Panc1 (cell line): ENCODE measurements at regions not wholly inside any gene's neighbourhood (a gene's known extent, or its start where the extent isn't known, plus 50 kb on each side); places are given as distances from the start of the nearest gene placed in this dataset.
A peak's percentile ranks its signal among the peaks of the same experiment; 100 is the strongest.

ENCODE experiments used
- ATAC-seq: fragments of 200-7000 bp; cut with Tn5 transposase; 2 replicates; pipeline ENCODE4 v1.9.1; 2020; ENCODE audit warnings: mild to moderate bottlenecking, moderate library complexity
- BruUV-seq: library from RNA; stranded (reverse); fragments of 400-500 nt; replicated peaks from 2 replicates; lab custom pipeline; 2021; lab: Mats Ljungman, UMichigan
- CTCF ChIA-PET: fragments of 300-600 bp; sonication (Branson Sonifier 250); formaldehyde crosslinking; loops from one replicate; lab custom pipeline; 2022; ENCODE audit warnings: antibody characterized with exemption; lab: Charles Lee
- POLR2A ChIA-PET: fragments of 300-600 bp; sonication (Branson Sonifier 250); formaldehyde crosslinking; loops from one replicate; lab custom pipeline; 2022; ENCODE audit warnings: antibody characterized with exemption; lab: Charles Lee
- DNase-seq: peaks from one replicate; pipeline ENCODE4 v3.0.0-alpha.2; 2010; ENCODE audit warnings: low read depth, low spot score
- H3K27ac ChIP-seq: 2 replicates; pipeline ENCODE4 v1.5.1; 2011; ENCODE audit warnings: mild to moderate bottlenecking, low read length, inconsistent platforms
- H3K27me3 ChIP-seq: fragments of 200-500 bp; sonication (Bioruptor generic); 2 replicates; pipeline ENCODE4 v1.6.0; 2014; ENCODE audit warnings: low read length, inconsistent platforms; ENCODE audit not compliant: control insufficient read depth, insufficient read depth
- H3K36me3 ChIP-seq: fragments of 200-500 bp; sonication (Bioruptor generic); 2 replicates; pipeline ENCODE4 v1.5.1; 2014; ENCODE audit warnings: inconsistent platforms, mild to moderate bottlenecking, low read length, moderate library complexity; ENCODE audit not compliant: control insufficient read depth, insufficient read depth
- H3K4me1 ChIP-seq: 2 replicates; pipeline ENCODE4 v1.5.1; 2011; ENCODE audit warnings: inconsistent platforms, mild to moderate bottlenecking, low read length, moderate library complexity; ENCODE audit not compliant: control insufficient read depth, insufficient read depth
- H3K4me3 ChIP-seq, 2 experiments: 2 replicates each; pipeline ENCODE4 v1.5.1; 2011 to 2012; ENCODE audit warnings: low read depth in 2 of 2, low read length in 2 of 2, mild to moderate bottlenecking in 2 of 2, inconsistent platforms in 1 of 2, moderate library complexity in 1 of 2
- H3K9me3 ChIP-seq: fragments of 200-500 bp; sonication (Bioruptor generic); 2 replicates; pipeline ENCODE4 v1.5.1; 2014; ENCODE audit warnings: low read depth, mild to moderate bottlenecking, inconsistent platforms, low read length, moderate library complexity; ENCODE audit not compliant: control insufficient read depth, insufficient read depth
- POLR2AphosphoS5 ChIP-seq: IDR thresholded peaks from 2 replicates; pipeline ENCODE4 v1.6.1; 2012; ENCODE audit warnings: mild to moderate bottlenecking, low read depth, low read length, moderate library complexity
- REST ChIP-seq, 2 experiments: IDR thresholded peaks; 2 replicates each; pipeline ENCODE4 v1.6.1; 2011 to 2012; ENCODE audit warnings: low read depth in 2 of 2, control low read depth in 1 of 2, low read length in 1 of 2, mild to moderate bottlenecking in 1 of 2, moderate library complexity in 1 of 2; ENCODE audit not compliant: insufficient read depth in 1 of 2
- SIN3A ChIP-seq: IDR thresholded peaks from 2 replicates; pipeline ENCODE4 v1.6.1; 2012; ENCODE audit warnings: low read depth, mild to moderate bottlenecking, low read length, moderate library complexity, borderline replicate concordance; ENCODE audit not compliant: insufficient read depth
- TCF7L2 ChIP-seq: IDR thresholded peaks from 2 replicates; pipeline ENCODE4 v1.6.1; 2011; ENCODE audit warnings: mild to moderate bottlenecking, low read depth, low read length, inconsistent platforms
- in situ Hi-C: cut with HindIII; loops from 2 replicates; pipeline ENCODE4 v1.10.0; 2016; ENCODE audit warnings: low sequenced_read_pairs, low pct_unique_long_range_greater_than_20kb
- intact Hi-C: fragments of 100-400 bp; cut with micrococcal nuclease; formaldehyde crosslinking; loops from one replicate; pipeline ENCODE4 v1.10.0; 2022; ENCODE audit not compliant: unreplicated experiment
- TF ChIP-seq, protein P1 (sequence below): fragments of 450-650 bp; IDR thresholded peaks from 2 replicates; pipeline ENCODE4 v1.5.1; 2017; ENCODE audit warnings: mild to moderate bottlenecking

DNA sequence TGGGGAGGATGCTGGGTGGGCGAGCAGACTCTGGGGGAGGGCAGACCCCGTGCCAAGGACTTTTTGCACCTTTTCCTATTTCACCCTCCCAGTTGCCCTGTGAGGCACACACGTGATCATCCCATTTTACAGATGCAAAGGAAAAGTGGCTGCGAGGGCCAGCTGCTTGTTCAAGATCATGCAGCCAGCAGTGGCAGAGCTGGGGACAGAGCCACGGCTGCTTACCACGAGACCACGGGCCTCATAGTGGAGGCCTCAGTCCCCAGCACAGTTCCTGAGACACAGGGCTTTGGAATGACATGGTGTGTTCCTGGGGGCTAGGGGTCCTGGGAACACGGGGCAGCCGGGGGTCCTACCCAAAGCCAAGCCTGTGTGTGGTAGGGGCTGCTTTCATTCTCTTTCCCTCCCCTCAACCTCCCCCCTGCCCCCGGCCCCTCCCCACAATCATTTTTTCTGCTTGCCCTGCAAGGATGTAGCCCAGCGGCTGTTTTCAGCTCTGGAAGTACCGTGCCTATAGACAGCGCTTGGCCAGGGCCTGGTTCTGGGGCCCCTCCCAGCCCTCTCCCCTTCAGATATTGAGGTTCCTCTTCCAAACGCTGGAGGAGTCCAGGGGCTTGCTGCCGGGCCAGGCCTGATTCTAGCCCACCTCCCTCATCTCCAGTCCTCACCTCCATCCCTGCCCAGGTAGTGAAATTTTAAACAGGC, 58.5 kb upstream of the IER5L start:
- Histone ChIP-seq H3K36me3 (no peaks in the 10 kb centered on the region), H3K4me3 (no peak overlapping the region; a peak in 1 of 4 replicates), H3K27me3 (no peaks in the 10 kb centered on the region), H3K9me3 (no peaks in the 10 kb centered on the region), H3K4me1 (peaks cover 7% of the 10 kb centered on the region), H3K27ac (no peak overlapping the region)
- POLR2A ChIA-PET, result interaction anchor here (0.7 kb wide), 1 partner anchor 9 kb away, joined by 7 read pairs; no protein-coding TSS in a partner anchor
- intact Hi-C loops, result no loop called here
- TF ChIP-seq REST (IDR thresholded peaks at IDR 0.05; ENCODE audit: insufficient read depth in 1 of 2, low read depth in 2 of 2, low read length in 1 of 2) (no peak), POLR2AphosphoS5 (no peak), SIN3A (no peak), TCF7L2 (no peak)
- TF ChIP-seq, protein P1, sequence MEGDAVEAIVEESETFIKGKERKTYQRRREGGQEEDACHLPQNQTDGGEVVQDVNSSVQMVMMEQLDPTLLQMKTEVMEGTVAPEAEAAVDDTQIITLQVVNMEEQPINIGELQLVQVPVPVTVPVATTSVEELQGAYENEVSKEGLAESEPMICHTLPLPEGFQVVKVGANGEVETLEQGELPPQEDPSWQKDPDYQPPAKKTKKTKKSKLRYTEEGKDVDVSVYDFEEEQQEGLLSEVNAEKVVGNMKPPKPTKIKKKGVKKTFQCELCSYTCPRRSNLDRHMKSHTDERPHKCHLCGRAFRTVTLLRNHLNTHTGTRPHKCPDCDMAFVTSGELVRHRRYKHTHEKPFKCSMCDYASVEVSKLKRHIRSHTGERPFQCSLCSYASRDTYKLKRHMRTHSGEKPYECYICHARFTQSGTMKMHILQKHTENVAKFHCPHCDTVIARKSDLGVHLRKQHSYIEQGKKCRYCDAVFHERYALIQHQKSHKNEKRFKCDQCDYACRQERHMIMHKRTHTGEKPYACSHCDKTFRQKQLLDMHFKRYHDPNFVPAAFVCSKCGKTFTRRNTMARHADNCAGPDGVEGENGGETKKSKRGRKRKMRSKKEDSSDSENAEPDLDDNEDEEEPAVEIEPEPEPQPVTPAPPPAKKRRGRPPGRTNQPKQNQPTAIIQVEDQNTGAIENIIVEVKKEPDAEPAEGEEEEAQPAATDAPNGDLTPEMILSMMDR, result no peak
- ATAC-seq (0 out of 2 replicates have a peak, but pooled peaks have one; percentile 49), DNase-seq (no peak)
- BruUV-seq, result no TSS peak
- CTCF ChIA-PET, result no interaction called here
- in situ Hi-C loops, result no loop called here

DNA sequence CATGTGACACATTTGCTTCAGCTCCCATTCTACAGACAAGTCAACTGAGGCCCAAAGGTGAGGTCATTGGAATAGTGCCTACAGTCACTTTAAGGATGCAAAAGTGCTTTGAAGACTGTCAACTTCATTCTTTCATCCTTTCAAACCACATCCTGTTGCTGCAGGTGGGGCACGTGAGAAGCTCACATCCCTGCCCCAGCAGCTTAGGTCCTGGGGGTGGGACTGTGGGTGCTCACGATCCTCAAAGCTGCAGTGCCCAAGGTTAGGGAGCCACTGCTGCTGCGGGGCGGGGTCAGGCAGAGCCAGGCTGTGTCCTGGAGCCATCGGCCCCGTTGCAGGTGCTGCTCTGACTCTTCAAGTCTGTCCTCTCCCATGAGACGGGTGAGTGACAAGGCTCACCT, 57.9 kb upstream of the IER5L start:
- TF ChIP-seq SIN3A (no peak), TCF7L2 (no peak), POLR2AphosphoS5 (no peak), REST (IDR thresholded peaks at IDR 0.05; ENCODE audit: insufficient read depth in 1 of 2, low read depth in 2 of 2, low read length in 1 of 2) (no peak)
- TF ChIP-seq, protein P1, result no peak
- DNase-seq, result no peak
- no peaks in the 10 kb centered on the region for H3K36me3 ChIP-seq
- H3K4me3 ChIP-seq, result no peak overlapping the region
- no peak for ATAC-seq
- no peaks in the 10 kb centered on the region for H3K9me3 ChIP-seq
- H3K4me1 ChIP-seq, result peaks cover 7% of the 10 kb centered on the region
- intact Hi-C loops, result no loop called here
- ChIA-PET POLR2A (interaction anchor here (0.6 kb wide), 1 partner anchor 15 kb away, joined by 4 read pairs; no protein-coding TSS in a partner anchor), CTCF (no interaction called here)
- in situ Hi-C loops, result no loop called here
- H3K27me3 ChIP-seq, result no peaks in the 10 kb centered on the region
- no TSS peak for BruUV-seq
- no peak overlapping the region for H3K27ac ChIP-seq
